SU-DHL-6 (cell line): ENCODE measurements at regions not wholly inside any gene's neighbourhood (a gene's known extent, or its start where the extent isn't known, plus 50 kb on each side); places are given as distances from the start of the nearest gene placed in this dataset.
"Not testable (repeated sequence)": the region's sequence is repeated elsewhere in the genome, so short reads cannot be mapped to it uniquely, and the experiment has no call there.

Experiments
- CTCF ChIP-seq: fragments of 200-600 bp; sonication (generic); IDR thresholded peaks from one replicate; pipeline ENCODE4 v1.5.1; 2017; ENCODE audit warnings: antibody characterized with exemption, mild to moderate bottlenecking, low read length, moderate library complexity; ENCODE audit not compliant: insufficient read depth, poor library complexity, severe bottlenecking
- EZH2phosphoT487 ChIP-seq: fragments of 200-600 bp; sonication (generic), shearing (Covaris generic); conservative IDR thresholded peaks from 2 replicates; pipeline ENCODE4 v1.6.1; 2018; ENCODE audit warnings: mild to moderate bottlenecking, antibody characterized with exemption, low read length, moderate library complexity, mixed read lengths

- not testable (repeated sequence) for TF ChIP-seq CTCF, EZH2phosphoT487
Measured at GRCh38 chr16:88166209-88166773, 215.1 kb downstream of the BANP start.
